ENCODE measurements at regions not wholly inside any gene's neighbourhood (a gene's known extent, or its start where the extent isn't known, plus 50 kb on each side); places are given as distances from the start of the nearest gene placed in this dataset.

DNA sequence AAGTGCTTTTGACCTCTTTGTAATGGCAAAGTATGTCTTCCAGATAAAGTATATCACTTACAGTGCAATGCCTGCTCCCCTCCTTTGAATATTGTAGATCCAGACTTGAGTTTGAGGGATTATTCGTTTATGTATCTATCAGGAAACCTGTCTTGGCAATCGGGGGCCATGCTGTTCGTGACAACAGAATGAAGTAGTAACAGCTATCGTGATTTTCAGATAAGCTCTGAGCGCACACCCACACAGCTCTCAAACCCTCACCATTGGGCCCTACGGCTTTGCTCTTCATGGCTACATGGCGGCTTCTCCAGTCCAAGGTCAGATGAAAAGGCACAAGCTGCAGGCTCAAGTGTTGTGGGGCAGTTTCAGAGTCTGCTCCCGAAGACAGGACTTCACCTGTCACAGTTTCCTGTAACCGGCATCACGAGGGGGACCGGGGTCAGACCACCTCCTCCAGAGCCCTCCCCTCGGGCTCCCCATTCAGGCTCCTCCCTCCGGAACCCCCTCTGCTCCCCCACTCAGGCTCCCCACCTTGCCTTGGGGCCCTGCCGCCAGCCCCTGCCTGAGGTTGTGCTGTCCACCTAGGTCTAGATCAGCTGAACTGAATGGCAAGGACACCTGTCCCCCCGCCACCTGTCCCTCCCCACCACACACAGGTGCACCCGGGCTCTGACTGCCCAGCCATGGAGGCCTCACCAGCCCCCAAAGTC, 292.5 kb upstream of the SALL3 start:
- TF ChIP-seq POLR2AphosphoS5 (IDR thresholded peaks at IDR 0.05) = no peak
- Histone ChIP-seq H3K4me1 (no peaks in the 10 kb centered on the region), H3K36me3 (no peaks in the 10 kb centered on the region), H3K4me3 (no peak overlapping the region), H3K27ac (no peak overlapping the region), H3K27me3 (peaks cover 0 to 4% (median 0%) of the 10 kb centered on the region in 3 donors), H3K9me3 (no peaks in the 10 kb centered on the region)
- WGBS, 2 donors = 83 to 87% methylated on average over 16 of the region's 16 CpGs
- DNase-seq = no peak
- intact Hi-C loops (cut with DNase I) = no loop called here

DNA sequence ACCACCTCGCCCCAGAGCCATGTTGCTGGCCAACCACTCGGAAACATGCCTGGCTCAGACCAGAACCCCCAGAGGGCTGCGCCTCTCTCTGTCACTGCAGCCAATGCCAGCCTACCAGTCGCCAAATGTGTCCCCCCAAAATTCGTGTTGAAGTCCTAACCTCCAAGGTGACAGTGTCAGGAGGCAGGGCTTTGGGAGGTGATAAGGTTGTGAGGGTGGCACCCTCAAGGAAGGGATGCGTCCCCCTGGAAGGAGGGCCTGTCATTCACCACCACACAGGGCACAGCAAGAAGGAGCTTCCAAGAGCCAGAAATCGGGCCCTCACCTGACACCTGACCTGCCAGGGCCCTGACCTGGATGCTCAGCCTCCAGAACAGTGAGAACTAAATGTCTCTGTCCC, 291.9 kb upstream of the SALL3 start:
- TF ChIP-seq, protein P1, sequence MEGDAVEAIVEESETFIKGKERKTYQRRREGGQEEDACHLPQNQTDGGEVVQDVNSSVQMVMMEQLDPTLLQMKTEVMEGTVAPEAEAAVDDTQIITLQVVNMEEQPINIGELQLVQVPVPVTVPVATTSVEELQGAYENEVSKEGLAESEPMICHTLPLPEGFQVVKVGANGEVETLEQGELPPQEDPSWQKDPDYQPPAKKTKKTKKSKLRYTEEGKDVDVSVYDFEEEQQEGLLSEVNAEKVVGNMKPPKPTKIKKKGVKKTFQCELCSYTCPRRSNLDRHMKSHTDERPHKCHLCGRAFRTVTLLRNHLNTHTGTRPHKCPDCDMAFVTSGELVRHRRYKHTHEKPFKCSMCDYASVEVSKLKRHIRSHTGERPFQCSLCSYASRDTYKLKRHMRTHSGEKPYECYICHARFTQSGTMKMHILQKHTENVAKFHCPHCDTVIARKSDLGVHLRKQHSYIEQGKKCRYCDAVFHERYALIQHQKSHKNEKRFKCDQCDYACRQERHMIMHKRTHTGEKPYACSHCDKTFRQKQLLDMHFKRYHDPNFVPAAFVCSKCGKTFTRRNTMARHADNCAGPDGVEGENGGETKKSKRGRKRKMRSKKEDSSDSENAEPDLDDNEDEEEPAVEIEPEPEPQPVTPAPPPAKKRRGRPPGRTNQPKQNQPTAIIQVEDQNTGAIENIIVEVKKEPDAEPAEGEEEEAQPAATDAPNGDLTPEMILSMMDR (IDR thresholded peaks at IDR 0.05) = no peak
- TF ChIP-seq POLR2A (IDR thresholded peaks at IDR 0.05) = no peak
- TF ChIP-seq POLR2AphosphoS5 (IDR thresholded peaks at IDR 0.05) = no peak
- TF ChIP-seq EP300 (IDR thresholded peaks at IDR 0.05) = no peak
- no peak for DNase-seq
- H3K27me3 ChIP-seq = peaks cover 0 to 4% (median 0%) of the 10 kb centered on the region in 3 donors
- H3K9me3 ChIP-seq = no peaks in the 10 kb centered on the region
- H3K27ac ChIP-seq = no peak overlapping the region
- no peaks in the 10 kb centered on the region for H3K36me3 ChIP-seq
- H3K4me3 ChIP-seq = no peak overlapping the region
- WGBS, 2 donors = 79 to 84% methylated on average over 7 of the region's 7 CpGs
- no peaks in the 10 kb centered on the region for H3K4me1 ChIP-seq
- intact Hi-C loops (cut with DNase I) = no loop called here

DNA sequence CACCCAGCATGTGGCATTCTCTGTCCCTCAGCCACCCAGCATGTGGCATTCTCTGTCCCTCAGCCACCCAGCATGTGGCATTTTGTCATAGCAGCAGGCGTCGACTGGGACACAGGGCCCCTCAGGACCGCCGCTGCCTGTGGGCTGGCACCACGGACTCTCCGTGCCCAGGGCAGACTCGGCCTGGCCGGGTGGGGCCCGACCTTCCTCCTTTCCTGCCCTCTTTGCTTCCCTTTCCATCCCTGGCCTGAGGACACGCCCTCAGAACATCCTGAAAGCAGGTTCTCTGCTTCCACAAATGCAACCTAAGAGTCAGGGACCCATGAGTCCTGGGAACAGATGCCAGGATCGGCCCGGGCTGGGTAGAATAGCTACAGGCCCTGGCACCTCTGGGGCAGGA, 291.4 kb upstream of the SALL3 start:
- intact Hi-C loops (cut with DNase I) = no loop called here
- 73 to 80% methylated on average over 12 of the region's 12 CpGs for WGBS, 2 donors

DNA sequence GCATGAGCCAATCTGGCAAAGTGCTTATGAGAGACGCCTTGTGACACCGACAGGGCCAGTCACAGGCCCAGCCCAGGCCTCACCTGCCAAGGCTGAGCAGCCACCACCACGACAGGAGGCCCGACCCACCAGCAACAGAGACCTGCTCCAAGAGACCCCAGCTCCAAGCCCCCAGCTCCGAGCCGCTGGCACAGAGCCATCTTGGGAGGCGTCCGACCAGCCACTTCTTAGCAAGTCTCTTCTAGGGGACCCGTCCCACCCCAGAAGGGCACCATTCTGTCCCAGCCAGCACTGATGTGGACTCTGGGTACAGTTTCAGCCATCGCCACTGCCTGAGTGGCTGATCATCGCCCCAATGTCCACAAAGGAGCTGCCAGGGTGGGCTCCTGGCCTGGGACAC, 290.7 kb upstream of the SALL3 start:
- Histone ChIP-seq H3K36me3 (no peaks in the 10 kb centered on the region), H3K27ac (no peak overlapping the region), H3K27me3 (peaks cover 0 to 4% (median 0%) of the 10 kb centered on the region in 3 donors), H3K9me3 (no peaks in the 10 kb centered on the region), H3K4me1 (no peaks in the 10 kb centered on the region), H3K4me3 (no peak overlapping the region)
- no peak for TF ChIP-seq EP300 (IDR thresholded peaks at IDR 0.05)
- TF ChIP-seq POLR2A (IDR thresholded peaks at IDR 0.05) = no peak
- TF ChIP-seq POLR2AphosphoS5 (IDR thresholded peaks at IDR 0.05) = no peak
- TF ChIP-seq, protein P1 (IDR thresholded peaks at IDR 0.05) = no peak
- DNase-seq = no peak
- intact Hi-C loops (cut with DNase I) = no loop called here
- 89 to 92% methylated on average over 11 of the region's 11 CpGs for WGBS, 2 donors

More for the DNA sequence above, 291.4 kb upstream of the SALL3 start:
- no peak for DNase-seq
- Histone ChIP-seq H3K27ac (no peak overlapping the region), H3K4me1 (no peaks in the 10 kb centered on the region), H3K4me3 (no peak overlapping the region), H3K9me3 (no peaks in the 10 kb centered on the region), H3K27me3 (peaks cover 0 to 4% (median 0%) of the 10 kb centered on the region in 3 donors), H3K36me3 (no peaks in the 10 kb centered on the region)
- TF ChIP-seq POLR2A (IDR thresholded peaks at IDR 0.05) (no peak), POLR2AphosphoS5 (IDR thresholded peaks at IDR 0.05) (no peak), EP300 (IDR thresholded peaks at IDR 0.05) (no peak)
- TF ChIP-seq, protein P1 (IDR thresholded peaks at IDR 0.05) = no peak

DNA sequence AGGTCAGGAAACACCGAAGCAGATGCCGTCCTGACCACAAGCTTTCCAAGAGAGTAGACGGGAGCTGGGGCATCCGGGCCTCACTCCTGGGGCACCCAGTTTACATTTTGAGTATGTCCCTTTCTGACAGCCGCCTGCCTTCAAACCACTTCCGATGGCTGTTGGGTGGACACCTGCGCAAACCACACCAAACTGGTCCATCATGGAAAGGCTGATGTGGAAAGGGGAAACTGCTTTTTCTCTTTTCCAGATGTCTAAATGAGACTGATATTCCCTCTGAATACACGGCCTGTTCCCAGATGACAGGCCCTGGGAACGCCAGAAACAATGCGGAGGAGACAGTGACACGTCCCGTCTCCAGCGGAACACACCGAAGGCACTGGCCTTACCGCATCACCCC, 290.0 kb upstream of the SALL3 start:
- Histone ChIP-seq H3K27ac (no peak overlapping the region), H3K36me3 (no peaks in the 10 kb centered on the region), H3K4me3 (no peak overlapping the region), H3K4me1 (no peaks in the 10 kb centered on the region), H3K9me3 (no peaks in the 10 kb centered on the region), H3K27me3 (peaks cover 0 to 4% (median 0%) of the 10 kb centered on the region in 3 donors)
- TF ChIP-seq, protein P1 (IDR thresholded peaks at IDR 0.05) = no peak
- TF ChIP-seq EP300 (IDR thresholded peaks at IDR 0.05) (no peak), POLR2A (IDR thresholded peaks at IDR 0.05) (no peak), POLR2AphosphoS5 (IDR thresholded peaks at IDR 0.05) (no peak)
- 87 to 93% methylated on average over 15 of the region's 15 CpGs for WGBS, 2 donors
- no peak for DNase-seq
- intact Hi-C loops (cut with DNase I) = no loop called here

Measured in sigmoid colon (tissue), 6 donors.